Peyer's patch (tissue), 4 donors: ENCODE measurements at regions not wholly inside any gene's neighbourhood (a gene's known extent, or its start where the extent isn't known, plus 50 kb on each side); places are given as distances from the start of the nearest gene placed in this dataset.
A peak's percentile ranks its signal among the peaks of the same experiment; 100 is the strongest.

Source experiments
- DNase-seq, 3 donors: peaks; one replicate each; pipeline ENCODE4 v3.0.0-alpha.2; 2017 to 2019
- H3K27ac ChIP-seq, 4 donors: fragments of 200-600 bp; sonication (generic); one replicate each; pipeline ENCODE4 v1.5.1; 2016 to 2019
- H3K27me3 ChIP-seq, 2 donors: fragments of 200-600 bp; sonication (generic); one replicate each; pipeline ENCODE4 v1.5.1; 2019
- H3K36me3 ChIP-seq, 3 donors: fragments of 200-600 bp; sonication (generic); one replicate each; pipeline ENCODE4 v1.5.1; 2016 to 2019
- H3K4me1 ChIP-seq, 4 donors: fragments of 200-600 bp; sonication (generic); one replicate each; pipeline ENCODE4 v1.5.1; 2016 to 2019
- H3K4me3 ChIP-seq, 4 donors: fragments of 200-600 bp; sonication (generic); 1 replicate in 3 of 4; 2 replicates in 1 of 4; pipeline ENCODE4 v1.5.1; 2016 to 2019; ENCODE audit warnings: mild to moderate bottlenecking in 1 of 4
- H3K9me3 ChIP-seq, 4 donors: fragments of 200-600 bp; sonication (generic); one replicate each; pipeline ENCODE4 v1.5.1; 2016 to 2019; ENCODE audit warnings: mild to moderate bottlenecking in 1 of 4
- POLR2A ChIP-seq, 2 donors: fragments of 450-650 bp; IDR thresholded peaks; one replicate each; pipeline ENCODE4 v1.5.1; 2017; ENCODE audit warnings: antibody characterized with exemption in 2 of 2, mild to moderate bottlenecking in 2 of 2, moderate library complexity in 2 of 2
- TF ChIP-seq, protein P1 (sequence below), 6 experiments: fragments of 450-650 bp in 4 of 6; fragments of 200-600 bp in 2 of 6; sonication (generic) in 1 of 6; IDR thresholded peaks; one replicate each; pipeline ENCODE4 v1.5.1; 2017 to 2019; ENCODE audit warnings: antibody characterized with exemption in 6 of 6, mild to moderate bottlenecking in 3 of 6, moderate library complexity in 1 of 6

DNA sequence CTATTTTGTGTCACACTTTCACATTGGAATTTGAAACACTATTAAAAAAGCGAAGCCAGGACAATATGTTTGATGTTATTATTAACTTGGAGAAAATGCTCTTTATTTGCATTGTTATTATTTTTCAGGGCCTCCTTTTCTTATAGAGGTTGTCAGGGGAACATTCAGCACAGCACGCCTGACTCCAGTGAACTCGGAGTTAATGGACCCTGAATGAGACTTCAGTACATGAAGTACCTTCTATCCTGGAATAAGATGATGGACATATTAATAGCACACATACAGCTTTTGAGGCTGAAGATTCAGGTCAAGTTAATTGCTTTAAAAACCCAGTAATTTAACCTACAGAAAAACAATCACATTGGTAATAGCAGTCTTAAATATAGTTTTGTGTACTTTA lies 652.9 kb downstream of the SEMA5A start:
- H3K27me3 ChIP-seq, result no peaks in the 10 kb centered on the region
- H3K36me3 ChIP-seq, result no peaks in the 10 kb centered on the region
- no peaks in the 10 kb centered on the region for H3K9me3 ChIP-seq
- no peak overlapping the region for H3K27ac ChIP-seq
- no peak for DNase-seq
- no peak overlapping the region for H3K4me3 ChIP-seq
- no peaks in the 10 kb centered on the region for H3K4me1 ChIP-seq
- TF ChIP-seq, protein P1, sequence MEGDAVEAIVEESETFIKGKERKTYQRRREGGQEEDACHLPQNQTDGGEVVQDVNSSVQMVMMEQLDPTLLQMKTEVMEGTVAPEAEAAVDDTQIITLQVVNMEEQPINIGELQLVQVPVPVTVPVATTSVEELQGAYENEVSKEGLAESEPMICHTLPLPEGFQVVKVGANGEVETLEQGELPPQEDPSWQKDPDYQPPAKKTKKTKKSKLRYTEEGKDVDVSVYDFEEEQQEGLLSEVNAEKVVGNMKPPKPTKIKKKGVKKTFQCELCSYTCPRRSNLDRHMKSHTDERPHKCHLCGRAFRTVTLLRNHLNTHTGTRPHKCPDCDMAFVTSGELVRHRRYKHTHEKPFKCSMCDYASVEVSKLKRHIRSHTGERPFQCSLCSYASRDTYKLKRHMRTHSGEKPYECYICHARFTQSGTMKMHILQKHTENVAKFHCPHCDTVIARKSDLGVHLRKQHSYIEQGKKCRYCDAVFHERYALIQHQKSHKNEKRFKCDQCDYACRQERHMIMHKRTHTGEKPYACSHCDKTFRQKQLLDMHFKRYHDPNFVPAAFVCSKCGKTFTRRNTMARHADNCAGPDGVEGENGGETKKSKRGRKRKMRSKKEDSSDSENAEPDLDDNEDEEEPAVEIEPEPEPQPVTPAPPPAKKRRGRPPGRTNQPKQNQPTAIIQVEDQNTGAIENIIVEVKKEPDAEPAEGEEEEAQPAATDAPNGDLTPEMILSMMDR (IDR thresholded peaks at IDR 0.05), result no peak
- TF ChIP-seq POLR2A (IDR thresholded peaks at IDR 0.05), result no peak

DNA sequence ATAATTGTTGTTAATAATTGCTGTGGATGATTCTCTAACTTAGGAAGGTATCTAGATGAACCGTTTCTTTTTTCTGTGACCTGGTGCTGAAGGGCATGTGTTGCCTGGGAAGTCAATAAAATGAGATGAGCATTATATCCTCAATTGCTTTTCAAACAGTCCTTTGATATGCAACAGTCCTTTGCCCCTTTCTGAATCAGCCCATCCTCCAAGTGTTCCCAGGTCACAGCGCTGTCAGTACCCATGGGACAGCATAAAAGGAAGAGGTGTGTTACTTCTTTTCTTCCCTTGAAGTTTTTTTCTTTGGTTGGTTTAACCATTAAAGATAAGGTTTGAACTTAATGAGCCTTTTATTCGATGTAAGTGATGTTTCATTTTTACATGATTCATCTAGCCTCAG lies 651.8 kb downstream of the SEMA5A start:
- peak in 1 of 3 donors; percentile 57 for DNase-seq
- no peak overlapping the region for H3K4me3 ChIP-seq
- no peaks in the 10 kb centered on the region for H3K27me3 ChIP-seq
- no peaks in the 10 kb centered on the region for H3K9me3 ChIP-seq
- no peaks in the 10 kb centered on the region for H3K36me3 ChIP-seq
- no peak for TF ChIP-seq POLR2A (IDR thresholded peaks at IDR 0.05)
- TF ChIP-seq, protein P1 (IDR thresholded peaks at IDR 0.05), result no peak
- H3K27ac ChIP-seq, result no peak overlapping the region
- H3K4me1 ChIP-seq, result no peaks in the 10 kb centered on the region

GRCh38 chr5:8895062-8895461 lies 650.8 kb downstream of the SEMA5A start:
- Histone ChIP-seq H3K27me3 (no peaks in the 10 kb centered on the region), H3K4me1 (no peaks in the 10 kb centered on the region), H3K36me3 (no peaks in the 10 kb centered on the region), H3K27ac (no peak overlapping the region), H3K4me3 (no peak overlapping the region), H3K9me3 (no peaks in the 10 kb centered on the region)
- no peak for DNase-seq
- TF ChIP-seq, protein P1 (IDR thresholded peaks at IDR 0.05), result no peak
- TF ChIP-seq POLR2A (IDR thresholded peaks at IDR 0.05), result no peak

DNA sequence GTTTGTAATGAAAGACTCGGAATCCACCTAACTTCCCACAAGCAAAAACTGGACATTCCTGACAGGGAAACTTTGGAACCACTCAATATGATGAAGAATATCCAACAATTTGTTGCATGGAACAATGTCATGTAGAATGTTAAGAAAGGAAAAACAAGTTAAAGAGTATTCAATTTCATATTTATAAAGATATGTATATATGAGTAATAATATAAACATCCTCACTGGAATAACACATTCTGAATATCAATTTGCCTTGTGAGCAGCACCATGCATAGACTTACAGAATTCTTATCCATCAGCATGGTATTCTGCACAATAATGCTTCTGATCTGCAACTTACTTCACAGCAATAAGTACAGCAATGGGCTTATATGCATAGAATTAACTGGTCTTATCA lies 650.3 kb downstream of the SEMA5A start:
- no peak for DNase-seq
- TF ChIP-seq, protein P1 (IDR thresholded peaks at IDR 0.05), result no peak
- TF ChIP-seq POLR2A (IDR thresholded peaks at IDR 0.05), result no peak

GRCh38 chr5:8897316-8897715 lies 648.6 kb downstream of the SEMA5A start:
- H3K36me3 ChIP-seq, result no peaks in the 10 kb centered on the region
- TF ChIP-seq, protein P1 (IDR thresholded peaks at IDR 0.05), result no peak
- TF ChIP-seq POLR2A (IDR thresholded peaks at IDR 0.05), result no peak
- H3K9me3 ChIP-seq, result no peaks in the 10 kb centered on the region
- no peaks in the 10 kb centered on the region for H3K27me3 ChIP-seq
- DNase-seq, result no peak
- H3K4me1 ChIP-seq, result no peaks in the 10 kb centered on the region
- H3K4me3 ChIP-seq, result no peak overlapping the region
- no peak overlapping the region for H3K27ac ChIP-seq

More for the DNA sequence above, 650.3 kb downstream of the SEMA5A start:
- no peak overlapping the region for H3K27ac ChIP-seq
- H3K36me3 ChIP-seq, result no peaks in the 10 kb centered on the region
- H3K4me1 ChIP-seq, result no peaks in the 10 kb centered on the region
- no peaks in the 10 kb centered on the region for H3K27me3 ChIP-seq
- no peak overlapping the region for H3K4me3 ChIP-seq
- no peaks in the 10 kb centered on the region for H3K9me3 ChIP-seq

DNA sequence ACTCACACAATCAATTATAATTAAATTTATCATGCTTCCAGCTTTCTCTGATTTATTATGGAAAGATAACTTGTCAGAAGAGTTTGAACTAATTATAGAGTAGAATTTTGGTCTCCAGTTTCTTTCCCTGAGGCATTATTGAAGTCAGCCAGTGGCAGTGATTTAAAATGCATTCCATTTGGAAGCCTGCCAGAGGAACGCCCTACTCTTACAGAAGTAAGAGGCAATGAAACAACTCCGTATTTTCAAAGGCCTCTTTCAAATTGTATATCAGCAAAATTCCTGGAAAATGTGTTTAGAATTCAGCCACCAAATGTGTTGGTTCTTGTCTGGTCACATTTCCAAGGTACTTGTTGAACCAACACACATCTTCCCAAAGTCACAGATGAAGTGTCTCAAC lies 640.9 kb downstream of the SEMA5A start:
- DNase-seq, result no peak
- Histone ChIP-seq H3K9me3 (no peaks in the 10 kb centered on the region), H3K4me1 (peaks cover 0 to 5% (median 0%) of the 10 kb centered on the region in 4 donors), H3K27ac (no peak overlapping the region), H3K4me3 (no peak overlapping the region), H3K27me3 (no peaks in the 10 kb centered on the region), H3K36me3 (no peaks in the 10 kb centered on the region)
- TF ChIP-seq POLR2A (IDR thresholded peaks at IDR 0.05), result no peak
- TF ChIP-seq, protein P1 (IDR thresholded peaks at IDR 0.05), result no peak
